Middle frontal gyrus (tissue), 1 donor: ENCODE measurements at regions not wholly inside any gene's neighbourhood (a gene's known extent, or its start where the extent isn't known, plus 50 kb on each side); places are given as distances from the start of the nearest gene placed in this dataset.

ENCODE experiments used
- DNase-seq: peaks from one replicate; pipeline ENCODE4 v3.0.0-alpha.2; 2015; ENCODE audit warnings: low spot score; ENCODE audit errors: extremely low spot score

DNA sequence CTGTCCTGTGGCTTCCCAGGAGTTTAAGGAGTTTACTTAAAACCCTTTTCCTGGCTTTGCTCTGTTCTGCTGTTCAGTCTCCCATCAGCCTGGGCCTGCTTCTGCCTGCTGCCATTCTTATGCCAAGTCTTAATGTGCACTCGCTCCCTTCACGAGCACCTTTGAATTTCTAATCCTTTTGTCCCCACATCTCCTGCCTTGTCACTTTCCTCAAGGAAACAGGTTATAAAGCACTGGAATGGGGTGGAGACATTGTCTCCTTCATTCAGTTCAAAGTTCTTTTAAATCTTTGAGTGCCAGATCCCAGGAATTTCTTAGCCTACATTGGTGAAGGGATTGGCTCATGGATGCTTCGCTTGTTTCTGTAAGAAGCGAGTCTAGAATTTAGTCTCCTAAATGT lies 87.2 kb upstream of the LIFR start:
- no peak for DNase-seq

- DNase-seq = no peak
Observed at GRCh38 chr5:38645508-38645907, 89.1 kb upstream of the LIFR start.

DNA sequence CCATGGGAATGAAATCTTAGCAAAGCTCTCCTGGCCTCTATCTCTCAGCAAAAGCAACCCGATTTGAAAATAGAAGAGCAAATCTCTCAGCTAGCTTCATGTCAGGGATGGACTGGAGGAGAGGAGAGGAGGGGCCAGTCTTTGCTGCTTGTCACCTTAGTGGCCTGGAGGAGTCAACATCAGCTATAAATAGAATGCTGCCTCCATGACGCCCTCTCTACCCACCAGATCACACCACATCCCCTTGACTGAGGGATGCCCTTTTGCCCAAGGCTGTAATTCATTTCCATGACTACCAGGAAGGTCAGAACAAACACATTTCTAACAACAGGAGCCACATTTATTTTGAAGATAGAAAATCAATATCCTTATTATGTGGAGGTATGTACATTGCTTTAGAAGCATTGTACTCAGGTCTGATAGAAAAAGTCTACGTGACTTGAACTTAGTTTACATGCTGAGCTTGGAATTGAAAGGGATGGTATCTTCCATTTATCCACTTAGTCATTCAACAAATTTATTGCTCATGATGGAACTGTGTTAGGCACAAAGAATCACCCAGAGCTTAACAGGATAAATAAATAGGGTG lies 92.4 kb upstream of the LIFR start:
- no peak for DNase-seq

- no peak for DNase-seq
Observed at GRCh38 chr5:38650540-38650939, 94.1 kb upstream of the LIFR start.

DNA sequence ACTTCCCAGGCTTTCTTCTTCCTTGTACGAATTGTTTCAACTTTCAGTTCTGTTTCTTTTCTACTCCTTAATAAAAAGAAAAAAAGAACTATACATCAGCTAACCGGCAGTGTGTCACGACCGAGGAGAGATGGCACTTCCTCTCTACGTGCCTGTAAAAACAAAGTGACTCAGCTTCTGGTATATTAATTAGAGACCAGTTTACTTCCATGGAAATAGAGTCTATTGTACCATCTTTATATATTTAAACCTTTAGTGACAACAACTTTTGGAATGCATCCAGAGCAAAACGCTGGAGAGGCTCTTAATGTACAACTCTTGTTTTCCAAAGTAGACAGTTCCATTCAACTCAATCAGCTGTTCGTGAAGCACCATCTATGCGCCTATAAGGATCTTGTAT lies 94.5 kb upstream of the LIFR start:
- no peak for DNase-seq

DNA sequence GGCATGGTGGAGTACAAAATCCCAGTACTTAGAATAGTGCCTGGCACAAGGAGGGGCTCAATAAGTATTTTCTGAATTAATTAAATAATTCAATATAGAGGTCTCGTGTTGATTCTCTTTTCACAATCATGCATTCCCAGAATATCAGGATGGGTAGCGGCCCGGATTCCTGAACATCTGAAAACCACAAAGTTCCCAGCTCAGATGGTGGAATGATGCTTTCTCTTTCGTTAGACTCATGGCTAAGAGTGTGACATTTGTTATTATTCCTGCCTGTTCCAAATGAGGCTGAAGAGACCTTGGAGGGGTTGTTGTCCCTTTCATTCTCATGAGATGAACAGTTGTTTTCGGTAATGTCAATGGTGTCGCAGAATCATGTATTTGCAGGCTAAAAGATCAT lies 95.4 kb upstream of the LIFR start:
- no peak for DNase-seq

- DNase-seq = no peak
Observed at GRCh38 chr5:38653389-38653788, 96.9 kb upstream of the LIFR start.

DNA sequence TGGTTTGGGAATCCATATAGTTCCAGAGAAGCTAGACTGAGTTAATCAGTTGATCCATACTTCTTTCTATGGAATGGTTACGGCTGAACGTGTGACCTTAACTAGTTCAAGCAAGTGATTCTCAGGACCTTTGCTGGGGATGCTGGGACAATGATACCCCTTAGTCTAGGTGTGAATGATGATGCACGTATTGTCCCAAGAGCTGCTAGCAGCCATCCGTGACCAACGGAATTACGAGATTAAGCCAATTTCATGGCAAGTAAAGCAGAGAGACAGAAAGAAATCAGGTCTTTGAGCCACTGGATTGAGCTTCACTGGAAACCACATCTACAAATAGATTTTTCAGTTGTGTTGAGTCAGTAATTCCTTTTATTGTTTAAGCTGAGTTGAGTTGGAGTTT lies 99.2 kb upstream of the LIFR start:
- no peak for DNase-seq

- no peak for DNase-seq
Observed at GRCh38 chr5:38656568-38656967, 100.1 kb upstream of the LIFR start.

GRCh38 chr5:38657020-38657419 lies 100.6 kb upstream of the LIFR start:
- no peak for DNase-seq

GRCh38 chr5:38660194-38660668 lies 103.8 kb upstream of the LIFR start:
- no peak for DNase-seq

DNA sequence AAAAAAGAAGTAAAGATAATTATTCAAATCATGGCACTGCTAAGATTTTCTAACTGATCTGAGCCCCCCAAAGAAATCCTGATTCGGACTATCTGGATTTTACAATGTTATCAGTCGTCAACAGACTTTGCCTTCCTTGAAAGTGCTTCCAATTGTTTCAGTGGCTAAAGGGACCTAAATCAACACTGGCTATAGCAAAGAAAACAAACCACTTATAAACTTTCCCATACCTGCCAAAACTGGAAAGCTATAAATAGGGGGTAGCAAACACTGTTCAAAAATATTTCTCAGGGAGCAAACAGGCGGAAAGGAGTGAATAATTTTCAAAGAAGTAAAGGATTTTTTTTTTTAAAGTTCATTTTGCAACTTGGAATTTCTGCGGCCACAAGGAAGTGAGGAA lies 105.6 kb upstream of the LIFR start:
- DNase-seq = no peak

DNA sequence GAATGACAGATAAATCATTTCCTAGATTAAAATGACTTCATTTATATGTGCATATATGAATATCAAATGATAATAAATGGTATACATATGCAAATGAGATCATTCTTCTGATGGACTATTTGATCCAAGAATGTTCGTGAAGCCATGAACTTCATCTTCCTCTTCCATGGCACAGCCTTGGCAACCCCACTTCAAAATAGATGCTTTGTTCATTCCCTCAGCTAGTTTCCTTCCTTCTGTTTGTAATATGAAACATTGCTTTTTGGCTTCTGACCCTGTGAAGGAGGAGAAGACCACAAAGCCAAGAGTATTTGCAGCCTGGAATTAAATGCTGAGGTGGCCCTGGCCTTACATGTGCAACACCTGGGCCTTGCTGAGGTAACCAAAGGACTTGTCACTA lies 106.8 kb upstream of the LIFR start:
- no peak for DNase-seq

GRCh38 chr5:38666668-38667498 lies 110.4 kb upstream of the LIFR start:
- DNase-seq = no peak

DNA sequence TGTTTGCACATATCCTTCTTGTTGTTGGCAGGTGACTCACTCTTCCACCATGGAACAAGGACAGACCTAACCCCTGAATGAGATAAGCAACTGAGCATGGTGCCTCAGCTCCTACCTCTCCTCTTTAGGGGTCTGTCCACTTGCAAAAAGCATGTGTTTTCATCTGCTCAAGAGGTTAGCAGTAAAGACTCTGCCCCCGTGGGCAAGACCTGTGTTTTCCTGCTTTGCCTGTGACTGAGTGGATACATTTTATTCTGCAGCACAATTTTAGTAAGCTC lies 111.0 kb upstream of the LIFR start:
- no peak for DNase-seq

DNA sequence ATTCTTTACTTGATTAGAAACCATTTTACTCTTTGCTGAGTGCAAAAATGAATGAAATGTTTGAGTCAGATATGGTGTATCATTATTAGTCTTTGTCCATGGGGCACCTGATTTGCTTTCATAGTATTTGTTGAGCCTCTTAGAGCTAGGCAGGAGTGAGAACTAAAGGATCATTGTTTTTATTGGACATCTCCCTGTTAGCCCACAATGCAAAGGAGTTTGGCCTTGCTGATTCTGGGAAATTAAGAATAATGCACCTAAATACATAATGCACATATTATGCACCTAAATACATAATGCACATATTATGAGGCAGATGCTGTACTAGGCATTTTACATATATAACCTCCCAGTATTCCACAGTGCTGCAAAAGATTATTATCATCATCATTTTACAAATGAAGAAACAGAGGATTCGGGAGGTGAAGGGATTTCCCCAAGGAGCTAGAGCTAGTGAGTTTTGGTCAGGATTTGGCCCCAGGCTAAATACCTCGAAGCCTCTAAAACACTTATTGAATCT lies 113.0 kb upstream of the LIFR start:
- DNase-seq = no peak

- DNase-seq = no peak
Observed at GRCh38 chr5:38670066-38670465, 113.6 kb upstream of the LIFR start.

DNA sequence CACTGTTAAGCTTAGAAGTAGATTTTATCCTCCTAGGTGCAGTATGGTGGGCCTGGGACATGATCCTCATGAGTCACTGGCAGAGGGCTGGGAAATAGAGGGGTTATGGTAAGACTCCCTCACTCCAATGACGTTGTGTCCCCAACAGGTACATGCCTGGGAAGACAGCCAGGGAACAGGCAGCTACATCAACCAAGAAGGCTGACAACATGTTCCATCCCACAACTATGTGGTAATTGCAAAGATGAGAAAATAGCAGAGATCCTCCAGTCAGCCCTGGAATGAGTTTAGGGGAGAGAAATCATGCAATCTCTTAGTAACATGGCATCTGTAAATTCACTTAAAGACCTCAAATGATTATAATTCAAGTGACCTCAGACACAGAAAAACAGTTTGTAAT lies 114.4 kb upstream of the LIFR start:
- DNase-seq = no peak

GRCh38 chr5:38672059-38672788 lies 115.8 kb upstream of the LIFR start:
- DNase-seq = no peak

DNA sequence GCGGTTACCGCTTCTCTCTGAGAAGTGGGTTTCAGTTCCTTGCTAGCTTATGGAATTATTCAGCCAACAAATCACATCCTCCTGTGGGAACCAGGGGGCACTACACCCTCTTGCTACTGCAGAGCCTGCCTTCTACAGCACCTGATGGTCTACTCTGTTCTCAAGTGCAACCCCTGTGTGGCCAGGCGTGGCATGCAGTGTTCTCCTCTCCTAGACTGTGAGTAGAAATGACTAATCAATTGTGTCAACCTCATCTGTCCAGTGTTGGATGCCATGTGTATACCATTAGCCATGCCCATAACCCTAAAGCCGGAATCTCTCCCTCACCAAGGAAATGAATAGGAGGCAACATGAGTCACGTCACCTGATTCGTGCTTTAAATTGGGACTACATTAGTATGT lies 117.2 kb upstream of the LIFR start:
- no peak for DNase-seq

- DNase-seq = no peak
Observed at GRCh38 chr5:38675443-38675842, 119.0 kb upstream of the LIFR start.

DNA sequence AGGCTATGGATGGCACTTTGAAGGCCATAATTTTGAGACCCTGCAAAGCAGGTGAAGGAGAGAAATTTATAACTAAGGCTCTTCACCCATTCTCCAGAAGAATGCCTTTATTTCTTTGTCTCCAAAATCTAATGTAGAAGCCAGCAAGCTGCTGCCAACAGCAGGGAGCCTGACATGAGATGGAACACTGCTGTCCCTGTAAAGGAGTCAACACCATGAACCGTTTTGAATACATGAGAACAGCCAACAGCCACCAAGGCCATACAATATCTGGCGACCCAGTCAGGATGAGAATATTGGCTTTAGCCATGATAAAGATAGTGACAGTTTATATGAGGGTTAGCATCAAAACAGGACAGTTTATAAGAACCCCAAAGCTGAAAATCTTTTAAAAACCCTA lies 121.2 kb upstream of the LIFR start:
- no peak for DNase-seq
